Nephron (organoid): ENCODE measurements at regions not wholly inside any gene's neighbourhood (a gene's known extent, or its start where the extent isn't known, plus 50 kb on each side); places are given as distances from the start of the nearest gene placed in this dataset.
A peak's percentile ranks its signal among the peaks of the same experiment; 100 is the strongest.

Experiments
- H3K27ac Mint-ChIP-seq, 3 experiments: 2 replicates each; pipeline ENCODE4 v1.8.0; 2020; ENCODE audit warnings: mixed read lengths in 3 of 3, mild to moderate bottlenecking in 2 of 3, moderate library complexity in 1 of 3
- H3K27me3 Mint-ChIP-seq: 2 replicates; pipeline ENCODE4 v1.8.0; 2021; ENCODE audit warnings: low read depth, mild to moderate bottlenecking, moderate library complexity, mixed read lengths
- H3K36me3 Mint-ChIP-seq: 2 replicates; pipeline ENCODE4 v1.8.0; 2020; ENCODE audit warnings: low read depth, mixed read lengths
- H3K4me1 Mint-ChIP-seq: 2 replicates; pipeline ENCODE4 v1.8.0; 2020; ENCODE audit warnings: mixed read lengths
- H3K4me3 Mint-ChIP-seq, 3 experiments: 2 replicates each; pipeline ENCODE4 v1.8.0; 2020; ENCODE audit warnings: mild to moderate bottlenecking in 3 of 3, mixed read lengths in 3 of 3, moderate library complexity in 2 of 3
- H3K9me3 Mint-ChIP-seq: 2 replicates; pipeline ENCODE4 v1.8.0; 2020; ENCODE audit warnings: mixed read lengths
- TF ChIP-seq, protein P1 (sequence below), 3 experiments: fragments of 200-600 bp; sonication (generic); IDR thresholded peaks; one replicate each; pipeline ENCODE4 v1.5.0; 2021; ENCODE audit warnings: antibody characterized with exemption in 3 of 3; ENCODE audit not compliant: unreplicated experiment in 3 of 3

- Mint-ChIP-seq H3K36me3 (no peaks in the 10 kb centered on the region), H3K4me3 (no peak overlapping the region), H3K4me1 (peaks cover 19% of the 10 kb centered on the region), H3K27me3 (peaks cover 38% of the 10 kb centered on the region), H3K9me3 (no peaks in the 10 kb centered on the region), H3K27ac (no peak overlapping the region)
- TF ChIP-seq, protein P1, sequence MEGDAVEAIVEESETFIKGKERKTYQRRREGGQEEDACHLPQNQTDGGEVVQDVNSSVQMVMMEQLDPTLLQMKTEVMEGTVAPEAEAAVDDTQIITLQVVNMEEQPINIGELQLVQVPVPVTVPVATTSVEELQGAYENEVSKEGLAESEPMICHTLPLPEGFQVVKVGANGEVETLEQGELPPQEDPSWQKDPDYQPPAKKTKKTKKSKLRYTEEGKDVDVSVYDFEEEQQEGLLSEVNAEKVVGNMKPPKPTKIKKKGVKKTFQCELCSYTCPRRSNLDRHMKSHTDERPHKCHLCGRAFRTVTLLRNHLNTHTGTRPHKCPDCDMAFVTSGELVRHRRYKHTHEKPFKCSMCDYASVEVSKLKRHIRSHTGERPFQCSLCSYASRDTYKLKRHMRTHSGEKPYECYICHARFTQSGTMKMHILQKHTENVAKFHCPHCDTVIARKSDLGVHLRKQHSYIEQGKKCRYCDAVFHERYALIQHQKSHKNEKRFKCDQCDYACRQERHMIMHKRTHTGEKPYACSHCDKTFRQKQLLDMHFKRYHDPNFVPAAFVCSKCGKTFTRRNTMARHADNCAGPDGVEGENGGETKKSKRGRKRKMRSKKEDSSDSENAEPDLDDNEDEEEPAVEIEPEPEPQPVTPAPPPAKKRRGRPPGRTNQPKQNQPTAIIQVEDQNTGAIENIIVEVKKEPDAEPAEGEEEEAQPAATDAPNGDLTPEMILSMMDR (IDR thresholded peaks at IDR 0.05; ENCODE audit: unreplicated experiment in 3 of 3), result no peak
Measured at GRCh38 chr9:96160866-96161265, 141.1 kb downstream of the HSD17B3 start.

DNA sequence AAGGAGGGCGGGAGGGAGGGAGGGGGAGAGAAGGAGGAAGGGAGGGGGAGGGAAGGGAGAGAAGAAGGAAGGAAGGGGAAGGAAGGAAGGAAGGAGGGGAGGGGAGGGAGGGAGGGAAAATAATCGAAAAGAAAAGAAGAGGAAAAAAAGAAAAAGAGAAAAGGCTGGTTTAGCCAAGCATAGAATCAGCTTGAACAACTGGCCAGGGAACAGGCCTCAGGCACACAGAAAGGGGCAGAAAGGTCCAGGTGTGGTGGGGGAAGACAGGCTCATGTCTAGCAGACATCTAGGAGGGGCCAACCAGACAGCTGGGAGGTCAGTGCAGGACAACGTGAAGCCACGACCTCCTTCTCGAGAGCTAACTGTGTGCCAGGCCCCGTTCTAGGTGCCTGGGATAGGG is 141.8 kb downstream of the HSD17B3 start:
- Mint-ChIP-seq H3K27ac (no peak overlapping the region), H3K27me3 (peaks cover 39% of the 10 kb centered on the region), H3K9me3 (no peaks in the 10 kb centered on the region), H3K4me3 (no peak overlapping the region), H3K4me1 (peaks cover 19% of the 10 kb centered on the region), H3K36me3 (no peaks in the 10 kb centered on the region)
- TF ChIP-seq, protein P1 (IDR thresholded peaks at IDR 0.05; ENCODE audit: unreplicated experiment in 3 of 3), result no peak

DNA sequence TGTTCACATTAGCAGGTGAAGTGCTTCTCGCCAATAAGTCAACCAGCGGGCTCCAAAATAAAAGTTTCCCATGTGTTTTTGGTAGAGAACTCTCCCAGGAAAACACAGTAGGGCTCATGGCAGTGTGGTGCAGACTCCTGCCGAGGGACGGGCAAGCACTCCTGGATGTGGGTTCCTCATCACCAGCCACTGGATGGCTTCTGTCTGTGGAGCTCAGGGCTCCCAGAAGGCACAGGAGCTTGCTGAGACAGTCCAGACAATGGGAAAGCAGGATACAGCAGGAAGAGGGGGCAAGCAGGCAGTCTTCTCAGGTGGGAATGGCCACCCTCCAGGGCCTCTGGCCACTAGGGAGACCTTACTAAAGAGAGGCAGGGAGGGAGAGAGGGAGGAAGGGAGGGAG is 142.4 kb downstream of the HSD17B3 start:
- Mint-ChIP-seq H3K36me3 (no peaks in the 10 kb centered on the region), H3K4me1 (peaks cover 19% of the 10 kb centered on the region), H3K27ac (no peak overlapping the region), H3K4me3 (no peak overlapping the region), H3K9me3 (no peaks in the 10 kb centered on the region), H3K27me3 (peaks cover 39% of the 10 kb centered on the region)
- TF ChIP-seq, protein P1 (IDR thresholded peaks at IDR 0.05; ENCODE audit: unreplicated experiment in 3 of 3), result no peak

GRCh38 chr9:96158909-96159575 is 142.9 kb downstream of the HSD17B3 start:
- peaks cover 40% of the 10 kb centered on the region for H3K27me3 Mint-ChIP-seq
- no peak overlapping the region for H3K4me3 Mint-ChIP-seq
- no peaks in the 10 kb centered on the region for H3K9me3 Mint-ChIP-seq
- TF ChIP-seq, protein P1 (IDR thresholded peaks at IDR 0.05; ENCODE audit: unreplicated experiment in 3 of 3), result no peak
- H3K36me3 Mint-ChIP-seq, result no peaks in the 10 kb centered on the region
- H3K27ac Mint-ChIP-seq, result no peak overlapping the region
- H3K4me1 Mint-ChIP-seq, result peaks cover 19% of the 10 kb centered on the region

GRCh38 chr9:96158147-96158546 is 143.8 kb downstream of the HSD17B3 start:
- Mint-ChIP-seq H3K27me3 (peaks cover 34% of the 10 kb centered on the region), H3K4me1 (peaks cover 19% of the 10 kb centered on the region), H3K9me3 (no peaks in the 10 kb centered on the region), H3K36me3 (no peaks in the 10 kb centered on the region), H3K27ac (no peak overlapping the region), H3K4me3 (no peak overlapping the region)
- TF ChIP-seq, protein P1 (IDR thresholded peaks at IDR 0.05; ENCODE audit: unreplicated experiment in 3 of 3), result no peak

- no peaks in the 10 kb centered on the region for H3K36me3 Mint-ChIP-seq
- TF ChIP-seq, protein P1 (IDR thresholded peaks at IDR 0.05; ENCODE audit: unreplicated experiment in 3 of 3), result no peak
- no peak overlapping the region for H3K4me3 Mint-ChIP-seq
- H3K9me3 Mint-ChIP-seq, result no peaks in the 10 kb centered on the region
- peak overlapping the region in 1 of 3 experiments; percentile 53 for H3K27ac Mint-ChIP-seq
- H3K27me3 Mint-ChIP-seq, result peaks cover 33% of the 10 kb centered on the region
- peaks cover 19% of the 10 kb centered on the region for H3K4me1 Mint-ChIP-seq
Measured at GRCh38 chr9:96157675-96158074, 144.3 kb downstream of the HSD17B3 start.
